ENCODE measurements at regions not wholly inside any gene's neighbourhood (a gene's known extent, or its start where the extent isn't known, plus 50 kb on each side); places are given as distances from the start of the nearest gene placed in this dataset.

- no peak for TF ChIP-seq POLR2A (IDR thresholded peaks at IDR 0.05; ENCODE audit: low read depth, low read length)
- TF ChIP-seq POU2F2 (IDR thresholded peaks at IDR 0.05; ENCODE audit: low read depth, low read length) = no peak
- TF ChIP-seq POLR2AphosphoS5 (IDR thresholded peaks at IDR 0.05; ENCODE audit: low read depth, low read length) = no peak
- no peak for TF ChIP-seq SPI1 (IDR thresholded peaks at IDR 0.05; ENCODE audit: low read depth, low read length)
- TF ChIP-seq TAF1 (IDR thresholded peaks at IDR 0.05; ENCODE audit: low read depth, low read length) = no peak
These were observed 357.0 kb upstream of the SEMA6D start for GRCh38 chr15:47360305-47360704.
